DND-41 (cell line): ENCODE measurements at regions not wholly inside any gene's neighbourhood (a gene's known extent, or its start where the extent isn't known, plus 50 kb on each side); places are given as distances from the start of the nearest gene placed in this dataset.

Experiments used
- CTCF ChIP-seq: IDR thresholded peaks from 2 replicates; pipeline ENCODE4 v1.5.1; 2012; ENCODE audit warnings: borderline replicate concordance, low read length, moderate library complexity, mild to moderate bottlenecking; ENCODE audit not compliant: poor library complexity, severe bottlenecking; ENCODE audit errors: extremely low read depth
- EZH2 ChIP-seq: IDR thresholded peaks from 3 replicates; pipeline ENCODE4 v1.6.1; 2012; ENCODE audit warnings: borderline replicate concordance, low read depth, mild to moderate bottlenecking, moderate library complexity, low read length, inconsistent platforms; ENCODE audit not compliant: severe bottlenecking

- TF ChIP-seq EZH2 (no peak), CTCF (no peak)
Measured at GRCh38 chr7:83857691-83858090, 208.8 kb upstream of the SEMA3E start.
